ENCODE measurements at regions not wholly inside any gene's neighbourhood (a gene's known extent, or its start where the extent isn't known, plus 50 kb on each side); places are given as distances from the start of the nearest gene placed in this dataset.

GRCh38 chr14:101007004-101007614 lies 103.6 kb upstream of the RTL1 start:
- TF ChIP-seq CTCF (IDR thresholded peaks at IDR 0.05), result no peak
- no peak for TF ChIP-seq POLR2AphosphoS5 (IDR thresholded peaks at IDR 0.05)
- no peak for TF ChIP-seq POLR2A (IDR thresholded peaks at IDR 0.05)
- TF ChIP-seq EP300 (IDR thresholded peaks at IDR 0.05), result no peak
